Lung (tissue), 11 donors: ENCODE measurements at regions not wholly inside any gene's neighbourhood (a gene's known extent, or its start where the extent isn't known, plus 50 kb on each side); places are given as distances from the start of the nearest gene placed in this dataset.

ENCODE experiments used
- ATAC-seq: fragments of 200-7000 bp; cut with Tn5 transposase; one replicate; pipeline ENCODE4 v1.9.1; 2020; ENCODE audit warnings: moderate number of reproducible peaks; ENCODE audit not compliant: insufficient read depth, low FRiP score
- DNase-seq, 3 donors: peaks; one replicate each; pipeline ENCODE4 v3.0.0-alpha.2; 2013 to 2017
- H3K27ac ChIP-seq, 2 donors: one replicate each; pipeline ENCODE4 v1.5.1; 2013; ENCODE audit warnings: mild to moderate bottlenecking in 2 of 2, moderate library complexity in 2 of 2, control low read depth in 1 of 2, inconsistent platforms in 1 of 2, low read depth in 1 of 2, low read length in 1 of 2
- H3K27me3 ChIP-seq, 3 donors: one replicate each; pipeline ENCODE4 v1.5.1; 2013; ENCODE audit warnings: low read length in 2 of 3; ENCODE audit not compliant: control insufficient read depth in 3 of 3, insufficient read depth in 3 of 3
- H3K36me3 ChIP-seq, 4 donors: one replicate each; pipeline ENCODE4 v1.5.1; 2013; ENCODE audit warnings: low read length in 4 of 4, mild to moderate bottlenecking in 1 of 4, moderate library complexity in 1 of 4; ENCODE audit not compliant: control insufficient read depth in 4 of 4, insufficient read depth in 4 of 4
- H3K4me1 ChIP-seq, 5 donors: one replicate each; pipeline ENCODE4 v1.5.1; 2013; ENCODE audit warnings: low read length in 5 of 5, mild to moderate bottlenecking in 2 of 5, moderate library complexity in 1 of 5; ENCODE audit not compliant: control insufficient read depth in 5 of 5, insufficient read depth in 5 of 5
- H3K4me3 ChIP-seq: one replicate; pipeline ENCODE4 v1.5.1; 2013; ENCODE audit warnings: mild to moderate bottlenecking, control low read depth, moderate library complexity
- H3K9ac ChIP-seq, 2 donors: one replicate each; pipeline ENCODE4 v1.5.1; 2013; ENCODE audit warnings: low read length in 2 of 2, control low read depth in 1 of 2; ENCODE audit not compliant: insufficient read depth in 1 of 2
- H3K9me3 ChIP-seq, 4 donors: one replicate each; pipeline ENCODE4 v1.5.1; 2013; ENCODE audit warnings: low read length in 3 of 4, mild to moderate bottlenecking in 1 of 4, moderate library complexity in 1 of 4; ENCODE audit not compliant: control insufficient read depth in 4 of 4, insufficient read depth in 3 of 4
- CTCF ChIP-seq: IDR thresholded peaks from 2 replicates; pipeline ENCODE4 v1.5.1; 2012; ENCODE audit warnings: mild to moderate bottlenecking; ENCODE audit errors: control extremely low read depth, extremely low read depth
- WGBS, 2 donors: extraction: QIAGEN DNeasy Blood & Tissue Kit; methylation state at CpG; one replicate each; pipeline ENCODE4 v1.1.7; 2013; 5-methylcytosine and 5-hydroxymethylcytosine counted together
- donor health status: control.
- donor health status: control.
- donor health status: Bipolar disorder and iron deficiency.
- donor health status: healthy.
- donor health status: DM: yes; HTN: yes; CAD: no.

GRCh38 chr5:58016877-58017276 lies 443.0 kb downstream of the PLK2 start:
- no peaks in the 10 kb centered on the region for H3K36me3 ChIP-seq
- DNase-seq: no peak
- no peak overlapping the region for H3K27ac ChIP-seq
- 77 to 82% methylated on average over 2 of the region's 2 CpGs for WGBS, 2 donors
- no peaks in the 10 kb centered on the region for H3K27me3 ChIP-seq
- H3K9me3 ChIP-seq: no peaks in the 10 kb centered on the region
- H3K9ac ChIP-seq: no peak overlapping the region
- H3K4me3 ChIP-seq: no peak overlapping the region
- no peak for TF ChIP-seq CTCF
- ATAC-seq: no peak
- H3K4me1 ChIP-seq: peaks cover 0 to 16% (median 3%) of the 10 kb centered on the region in 5 donors

- Histone ChIP-seq H3K27ac (no peak overlapping the region), H3K4me3 (no peak overlapping the region), H3K4me1 (peaks cover 0 to 16% (median 3%) of the 10 kb centered on the region in 5 donors), H3K9me3 (no peaks in the 10 kb centered on the region), H3K9ac (no peak overlapping the region), H3K36me3 (no peaks in the 10 kb centered on the region), H3K27me3 (no peaks in the 10 kb centered on the region)
- peak; percentile 36 for ATAC-seq
- DNase-seq: no peak
- no peak for TF ChIP-seq CTCF
- WGBS, 2 donors: 73 to 88% methylated on average over 6 of the region's 6 CpGs
Observed at GRCh38 chr5:58016358-58016757, 443.5 kb downstream of the PLK2 start.

- no peak overlapping the region for H3K9ac ChIP-seq
- H3K27me3 ChIP-seq: no peaks in the 10 kb centered on the region
- WGBS, 2 donors: 91% methylated on average over 3 of the region's 3 CpGs
- no peak overlapping the region for H3K4me3 ChIP-seq
- ATAC-seq: no peak
- H3K4me1 ChIP-seq: peaks cover 0 to 16% (median 3%) of the 10 kb centered on the region in 5 donors
- no peaks in the 10 kb centered on the region for H3K36me3 ChIP-seq
- H3K27ac ChIP-seq: no peak overlapping the region
- H3K9me3 ChIP-seq: no peaks in the 10 kb centered on the region
- DNase-seq: no peak
- TF ChIP-seq CTCF: no peak
Observed at GRCh38 chr5:58015175-58015574, 444.7 kb downstream of the PLK2 start.

GRCh38 chr5:58013542-58014258 lies 446.2 kb downstream of the PLK2 start:
- ATAC-seq: no peak
- TF ChIP-seq CTCF: no peak
- Histone ChIP-seq H3K27ac (no peak overlapping the region), H3K27me3 (no peaks in the 10 kb centered on the region), H3K36me3 (no peaks in the 10 kb centered on the region), H3K4me3 (no peak overlapping the region), H3K9ac (no peak overlapping the region), H3K9me3 (no peaks in the 10 kb centered on the region), H3K4me1 (peaks cover 0 to 3% (median 0%) of the 10 kb centered on the region in 5 donors)
- no peak for DNase-seq
- 91 to 93% methylated on average over 9 of the region's 9 CpGs for WGBS, 2 donors
